Activated CD4-positive, alpha-beta T cell treated with anti-CD3 and anti-CD28 coated beads, Interleukin-2, amount 50 U/mL, for 4 hours (primary cell): ENCODE measurements at regions not wholly inside any gene's neighbourhood (a gene's known extent, or its start where the extent isn't known, plus 50 kb on each side); places are given as distances from the start of the nearest gene placed in this dataset.

ENCODE experiments used
- DNase-seq, 2 experiments: peaks; one replicate each; pipeline ENCODE4 v3.0.0-alpha.2; 2020

DNA sequence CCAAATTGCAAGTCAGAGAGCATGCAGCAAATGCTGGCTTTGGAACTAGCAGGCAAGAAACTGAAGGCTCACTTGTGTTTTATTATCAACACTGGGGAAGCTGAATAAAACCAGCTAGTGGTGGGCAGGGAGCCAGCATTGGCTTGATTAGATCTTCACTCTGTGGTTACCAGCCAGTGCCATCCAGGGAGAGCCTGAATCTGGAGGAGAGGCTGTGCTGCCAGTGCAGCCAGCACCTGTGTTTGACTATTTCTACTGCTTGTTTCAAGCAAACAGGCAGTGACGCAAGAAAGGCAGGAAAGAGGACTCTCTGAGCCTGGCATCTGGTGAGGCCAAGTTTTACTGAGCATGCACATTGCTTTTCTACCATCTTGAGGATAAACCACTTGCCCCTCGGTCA is 247.0 kb downstream of the PHLDA1 start:
- no peak for DNase-seq

DNA sequence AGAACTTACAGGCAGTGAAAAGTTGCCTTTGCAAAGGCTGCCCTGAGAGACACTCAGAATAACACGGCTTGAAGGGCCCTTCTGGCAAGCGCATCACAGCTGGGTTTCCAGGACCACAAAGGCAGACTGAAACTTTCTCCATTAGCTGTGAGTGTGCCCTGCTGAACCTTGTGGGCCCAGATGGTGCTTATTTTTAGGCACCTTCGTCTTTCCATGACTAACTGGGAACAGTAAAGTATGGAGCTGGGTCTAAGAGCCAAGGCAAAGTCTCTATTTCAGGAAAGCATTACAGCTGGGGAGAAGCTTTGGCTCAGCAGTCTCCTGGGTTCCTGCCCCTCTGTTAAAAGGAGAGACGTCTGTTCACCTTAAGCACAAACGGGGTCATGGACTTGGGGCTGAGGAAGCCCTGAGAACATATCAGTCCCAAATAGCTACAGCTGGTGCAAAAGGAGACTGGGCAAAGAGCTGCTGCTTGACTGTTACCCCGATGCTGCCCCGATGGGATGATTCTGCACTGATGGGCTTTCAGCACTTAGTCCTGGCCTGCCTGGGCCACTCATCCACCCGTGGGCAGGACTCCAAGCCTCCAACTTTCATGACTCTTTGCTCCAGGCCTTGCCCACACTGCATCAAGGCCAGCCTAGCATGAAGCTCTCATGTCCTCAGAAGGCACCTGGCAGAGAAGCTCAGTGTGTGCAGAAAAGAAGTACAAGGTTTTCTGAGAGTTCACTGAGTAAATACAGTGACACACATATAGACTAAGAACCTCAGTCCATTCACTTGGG is 248.3 kb downstream of the PHLDA1 start:
- DNase-seq: no peak

DNA sequence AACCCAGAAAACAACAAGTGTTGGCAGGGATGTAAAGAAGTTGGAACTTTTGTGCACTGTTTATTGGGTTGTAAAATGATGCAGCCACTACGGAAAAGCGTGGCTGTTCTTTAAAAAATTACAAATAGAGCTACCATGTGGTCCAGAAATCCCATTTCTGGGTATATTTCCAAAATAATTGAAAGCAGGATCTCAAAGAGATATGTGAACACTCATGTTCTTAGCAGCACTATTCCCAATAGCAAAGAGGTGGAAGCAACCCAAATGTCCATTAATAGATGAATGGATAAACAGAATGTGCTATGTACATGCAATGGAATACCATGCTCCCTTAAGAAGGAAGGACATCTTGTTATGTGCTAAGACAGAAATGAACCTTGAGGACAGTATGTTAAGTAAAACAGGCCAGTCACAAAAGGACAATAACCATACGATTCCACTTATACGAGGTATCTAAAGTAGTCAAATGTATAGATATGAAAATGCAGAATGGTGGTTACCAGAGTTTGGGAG is 249.5 kb downstream of the PHLDA1 start:
- no peak for DNase-seq

DNA sequence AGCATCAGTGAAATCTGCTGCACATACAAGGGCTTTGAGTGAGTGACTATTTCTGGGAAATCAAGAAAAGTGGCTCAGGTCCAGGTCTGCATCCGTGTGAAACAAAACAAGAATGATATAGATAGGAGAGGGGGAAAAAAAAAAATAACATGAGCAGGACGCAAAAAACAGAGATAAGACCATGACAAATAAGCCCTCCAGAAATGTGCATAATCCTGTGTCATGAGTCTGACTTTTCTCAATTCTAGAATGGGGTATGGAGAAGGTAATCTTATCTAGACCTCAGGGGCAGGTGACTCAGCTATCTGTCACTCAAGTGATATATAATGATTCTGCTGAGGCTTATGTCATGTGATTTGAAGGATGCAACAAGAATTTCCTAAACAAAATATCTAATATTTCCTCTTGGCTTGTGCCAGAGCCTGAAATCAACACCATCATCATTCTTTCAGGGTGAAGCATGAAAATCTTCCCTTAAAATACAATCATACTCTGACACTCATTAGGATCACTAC is 250.0 kb downstream of the PHLDA1 start:
- no peak for DNase-seq

DNA sequence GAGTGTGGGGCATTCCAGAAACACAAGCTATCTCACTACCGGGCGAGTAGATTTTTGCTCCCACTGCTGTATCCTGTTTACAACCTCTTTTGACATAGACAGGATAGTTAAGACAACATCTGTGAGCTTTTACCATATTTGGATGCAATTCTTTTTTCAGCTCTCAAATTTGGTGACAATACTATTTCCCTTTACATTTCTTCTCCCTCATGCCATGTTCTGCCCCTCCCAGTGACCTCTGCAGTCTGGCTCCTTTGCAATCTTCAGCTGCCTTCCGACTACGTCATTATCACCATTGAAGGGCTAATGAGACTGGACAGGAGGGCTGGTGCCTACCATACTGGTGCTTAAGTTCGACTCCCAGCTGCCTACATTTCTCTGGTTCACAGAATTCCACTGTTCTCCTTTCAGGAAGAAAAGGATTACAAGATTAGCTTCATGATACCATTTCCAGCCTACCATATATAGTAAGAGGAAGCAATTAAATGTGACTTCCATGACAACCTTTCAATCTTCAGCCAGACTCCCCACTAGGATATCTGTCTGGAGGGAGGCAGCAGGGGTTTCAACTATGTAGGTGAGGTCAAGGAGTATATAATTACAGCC is 251.6 kb downstream of the PHLDA1 start:
- no peak for DNase-seq

DNA sequence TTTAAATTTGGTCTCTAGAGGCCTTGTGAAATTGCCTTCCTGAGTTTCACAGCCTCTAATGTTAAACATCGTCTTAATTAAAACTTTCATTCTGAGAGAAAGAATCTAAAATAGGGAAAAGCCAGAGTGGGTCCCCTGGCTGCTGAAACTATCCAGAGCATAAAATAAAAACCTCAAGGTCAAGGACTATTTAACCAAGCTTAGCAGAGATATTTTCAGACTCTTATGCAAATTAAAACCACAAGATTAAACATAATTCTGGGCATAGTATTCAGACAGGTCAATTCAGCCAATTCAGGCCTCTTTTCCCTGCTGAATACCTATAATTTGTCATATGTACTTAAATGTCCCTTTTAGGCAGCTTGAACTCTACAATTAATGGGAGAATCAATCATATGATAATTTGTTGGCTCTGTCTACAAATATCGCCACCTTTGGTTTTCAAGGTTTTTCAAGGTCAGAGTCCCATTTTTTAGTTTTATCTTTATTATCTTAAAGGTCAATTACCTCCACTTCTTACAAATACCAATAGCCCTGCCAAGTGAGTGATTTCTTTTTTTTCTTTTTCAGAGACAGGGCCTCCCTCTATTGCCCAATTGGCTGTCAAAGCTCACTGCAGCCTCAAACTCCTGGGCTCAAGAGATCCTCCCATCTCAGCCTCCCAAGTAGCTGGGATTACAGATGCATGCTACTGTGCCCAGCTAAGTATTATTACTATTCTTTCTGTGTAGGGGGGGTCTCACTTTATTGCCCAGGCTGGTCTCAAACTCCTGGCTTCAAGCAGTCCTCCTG is 257.1 kb downstream of the PHLDA1 start:
- no peak for DNase-seq

DNA sequence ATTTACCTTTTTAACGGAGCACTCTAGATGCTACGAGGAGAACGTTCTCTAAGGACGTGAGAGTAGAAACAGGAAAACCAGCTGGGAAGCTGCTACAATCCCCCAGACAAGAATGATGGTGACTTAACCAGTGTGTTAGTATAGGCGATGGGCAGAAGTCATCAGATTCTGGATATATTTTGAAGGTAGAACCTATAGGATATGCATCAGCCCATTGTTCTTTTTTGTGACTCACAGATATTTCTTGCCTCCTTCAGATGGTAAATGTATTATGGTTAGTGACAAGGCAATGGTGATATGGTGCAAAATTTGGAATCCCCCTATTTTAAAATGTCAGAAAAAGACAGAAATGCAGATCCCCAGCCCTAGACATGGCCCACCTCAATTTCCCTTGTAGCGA is 258.2 kb downstream of the PHLDA1 start:
- DNase-seq: no peak

DNA sequence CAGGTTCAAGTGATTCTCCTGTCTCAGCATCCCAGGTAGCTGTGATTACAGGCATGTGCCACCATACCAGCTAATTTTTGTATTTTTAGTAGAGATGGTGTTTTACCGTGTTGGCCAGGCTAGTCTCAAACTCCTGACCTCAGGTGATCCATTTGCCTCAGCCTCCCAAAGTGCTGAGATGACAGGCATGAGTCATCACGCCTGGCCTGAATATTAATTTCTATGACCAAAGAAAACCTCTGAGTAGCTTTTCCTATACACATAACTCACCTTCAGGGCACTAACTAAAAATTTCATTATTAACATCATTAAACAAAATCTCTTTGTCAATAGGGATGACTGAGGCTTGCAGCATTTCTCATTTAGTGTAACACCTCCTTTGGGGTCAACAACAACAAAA is 259.6 kb upstream of the KRR1 start:
- DNase-seq: no peak

DNA sequence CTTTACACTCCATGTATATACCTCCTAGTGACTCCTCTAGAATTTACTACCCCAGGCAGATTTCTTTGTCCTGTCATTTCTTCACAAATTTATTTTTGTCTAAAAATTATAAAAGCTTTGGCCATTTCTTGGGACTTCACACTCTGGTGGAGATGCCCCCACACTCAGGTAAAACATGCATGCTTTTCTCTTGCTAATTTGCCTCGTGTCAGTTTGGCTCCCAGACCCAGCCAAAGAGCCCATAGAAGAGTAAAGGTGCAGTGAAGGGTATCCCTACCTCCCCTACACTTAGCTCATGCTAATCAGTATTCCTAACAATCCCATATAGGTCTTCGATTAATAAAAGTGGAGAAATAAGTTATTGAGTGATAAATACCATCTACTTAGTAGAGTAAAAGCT is 256.5 kb upstream of the KRR1 start:
- DNase-seq: no peak

DNA sequence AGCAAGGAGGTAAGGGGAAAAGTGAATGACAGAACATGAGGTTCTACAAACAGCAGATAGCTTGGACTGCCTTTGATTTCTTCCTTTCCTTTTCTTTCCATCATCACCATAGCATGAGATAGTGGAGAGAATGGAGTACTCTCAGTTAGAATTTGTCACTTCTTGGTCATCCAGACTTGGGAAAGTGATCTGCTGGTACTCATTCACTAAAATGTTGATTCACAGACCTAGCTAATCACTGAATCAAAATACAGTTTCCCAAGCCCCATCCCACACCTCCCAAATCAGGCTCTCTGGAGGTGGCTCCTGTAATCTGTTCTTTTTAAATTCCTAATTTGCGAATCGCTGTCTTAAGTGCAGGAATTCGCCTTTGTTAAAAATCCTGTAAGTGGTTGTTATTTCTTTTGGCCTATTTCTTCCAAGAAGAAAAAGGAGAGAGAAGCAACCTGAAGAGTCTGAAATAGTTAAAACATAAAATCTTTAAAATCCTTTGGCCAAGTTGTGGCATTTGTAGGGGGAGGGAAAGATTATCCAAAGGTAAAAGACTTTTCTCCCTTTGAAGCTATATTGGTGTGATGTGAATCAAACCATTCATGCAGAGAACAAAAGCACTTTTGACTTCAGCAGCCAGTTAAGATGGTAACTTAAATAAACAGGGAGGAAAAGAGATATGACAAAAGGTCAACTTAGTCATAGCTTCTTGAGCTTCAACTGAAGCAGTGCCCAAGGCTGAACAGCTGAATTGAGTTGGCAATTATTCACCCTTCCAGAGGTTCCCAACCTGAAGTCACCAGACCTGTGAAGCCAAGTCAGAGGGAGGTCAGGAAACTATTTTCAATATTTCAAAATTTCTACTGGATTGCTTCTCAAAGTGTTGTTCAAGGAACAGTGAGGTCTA is 255.1 kb upstream of the KRR1 start:
- no peak for DNase-seq

DNA sequence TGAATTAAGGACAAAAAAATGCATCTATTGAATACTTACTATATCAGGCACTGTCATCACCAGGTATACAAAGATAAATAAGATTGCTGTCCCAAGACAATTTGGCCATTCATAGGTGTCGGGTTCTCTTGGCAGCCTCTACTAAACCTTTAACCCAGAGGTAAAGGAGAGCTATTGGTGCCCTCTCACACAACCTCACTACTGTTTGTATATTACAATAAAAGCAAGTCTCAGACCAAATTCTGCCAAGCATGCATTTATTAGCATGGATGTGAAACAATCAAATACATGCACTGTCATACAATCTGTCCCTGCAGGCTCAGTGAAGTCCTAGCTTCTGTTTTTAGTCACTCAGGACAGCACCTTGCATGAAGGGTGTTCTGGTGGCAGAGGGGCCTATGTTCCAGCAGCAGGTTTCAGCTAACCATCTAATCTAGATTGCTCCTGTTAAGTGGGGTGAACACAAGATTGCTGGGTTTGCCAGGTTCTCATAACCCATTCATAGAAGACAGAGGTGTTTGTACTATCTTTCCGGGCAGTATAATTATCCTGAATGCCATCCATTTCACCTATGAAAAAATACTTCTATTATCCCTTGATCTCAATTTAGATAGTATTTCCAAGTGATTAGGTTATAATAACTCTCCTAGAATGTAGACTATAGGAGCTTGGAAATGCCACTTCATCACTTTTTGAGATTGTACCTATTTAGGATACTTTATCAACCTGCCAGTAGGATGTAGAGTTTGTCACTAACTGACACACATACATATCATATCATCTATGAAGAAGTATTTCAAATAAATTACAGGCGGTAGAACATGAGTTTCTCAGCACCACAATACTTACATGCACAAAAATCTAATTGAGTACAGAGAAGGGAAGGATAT is 254.0 kb upstream of the KRR1 start:
- no peak for DNase-seq

DNA sequence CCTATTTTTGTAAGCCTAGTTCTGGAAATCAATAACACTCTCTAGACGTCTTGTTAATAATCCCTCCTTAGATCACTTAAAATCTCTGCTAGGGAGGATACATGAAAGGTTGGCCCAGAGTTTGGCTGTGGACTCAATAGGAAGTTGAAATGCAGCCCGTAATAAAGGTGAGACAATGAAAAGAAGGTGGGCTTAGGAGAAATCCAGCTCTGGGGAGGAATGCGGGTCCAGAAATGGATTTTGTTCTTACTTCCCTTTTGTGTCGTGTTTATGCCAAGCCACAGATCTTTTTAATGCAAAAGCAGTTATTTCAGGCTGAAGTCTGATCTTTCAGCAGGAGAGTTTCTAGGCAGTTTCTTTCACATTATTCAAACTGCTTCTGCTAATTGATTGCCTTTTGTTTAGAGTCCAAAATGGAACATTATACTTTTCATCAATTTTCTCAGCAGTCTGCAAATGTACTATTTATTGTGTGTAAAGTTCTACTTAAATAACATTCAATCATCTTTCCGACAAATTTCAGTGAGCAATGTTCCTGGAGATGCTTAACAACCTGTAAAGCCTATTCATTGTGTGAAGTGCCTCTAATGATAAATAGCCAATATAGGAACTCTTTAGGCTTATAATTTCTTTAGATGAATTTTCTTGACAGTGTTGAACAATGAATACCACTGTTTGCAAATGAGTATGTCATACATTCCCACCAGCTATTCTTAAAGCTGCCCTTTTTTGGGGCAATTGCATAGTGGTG is 252.9 kb upstream of the KRR1 start:
- DNase-seq: no peak

DNA sequence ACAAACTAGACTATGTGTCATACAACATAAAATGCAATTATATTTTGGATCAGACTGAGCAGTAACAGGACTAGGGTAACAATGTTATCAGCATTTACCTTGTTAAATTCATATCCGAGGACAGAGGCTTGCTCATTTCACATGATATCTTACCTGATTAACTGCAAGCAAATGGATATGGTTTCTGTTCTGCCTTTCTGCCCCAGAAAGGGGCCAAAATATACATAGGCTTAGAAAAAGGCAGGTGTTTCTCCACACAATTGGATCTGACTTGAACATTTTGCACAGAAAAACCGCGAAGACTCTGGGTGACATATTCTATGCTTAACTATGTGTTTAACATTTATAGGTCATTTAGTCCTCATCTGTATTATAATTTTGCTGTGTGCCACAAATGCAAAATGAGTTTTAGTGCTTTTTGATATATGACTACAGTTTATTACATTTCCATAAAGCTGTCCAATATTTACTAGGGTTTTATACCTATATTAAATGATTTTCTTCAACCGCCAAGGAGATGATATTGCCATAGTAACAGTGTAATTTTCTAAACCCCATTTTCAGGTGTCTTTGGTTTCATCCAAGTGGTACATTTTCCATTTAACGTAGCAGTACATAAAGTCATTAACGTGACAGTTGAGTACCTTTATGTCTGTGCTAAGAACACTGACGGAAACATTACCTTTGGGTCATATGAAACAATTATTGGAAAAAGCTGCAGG is 249.3 kb upstream of the KRR1 start:
- DNase-seq: no peak

DNA sequence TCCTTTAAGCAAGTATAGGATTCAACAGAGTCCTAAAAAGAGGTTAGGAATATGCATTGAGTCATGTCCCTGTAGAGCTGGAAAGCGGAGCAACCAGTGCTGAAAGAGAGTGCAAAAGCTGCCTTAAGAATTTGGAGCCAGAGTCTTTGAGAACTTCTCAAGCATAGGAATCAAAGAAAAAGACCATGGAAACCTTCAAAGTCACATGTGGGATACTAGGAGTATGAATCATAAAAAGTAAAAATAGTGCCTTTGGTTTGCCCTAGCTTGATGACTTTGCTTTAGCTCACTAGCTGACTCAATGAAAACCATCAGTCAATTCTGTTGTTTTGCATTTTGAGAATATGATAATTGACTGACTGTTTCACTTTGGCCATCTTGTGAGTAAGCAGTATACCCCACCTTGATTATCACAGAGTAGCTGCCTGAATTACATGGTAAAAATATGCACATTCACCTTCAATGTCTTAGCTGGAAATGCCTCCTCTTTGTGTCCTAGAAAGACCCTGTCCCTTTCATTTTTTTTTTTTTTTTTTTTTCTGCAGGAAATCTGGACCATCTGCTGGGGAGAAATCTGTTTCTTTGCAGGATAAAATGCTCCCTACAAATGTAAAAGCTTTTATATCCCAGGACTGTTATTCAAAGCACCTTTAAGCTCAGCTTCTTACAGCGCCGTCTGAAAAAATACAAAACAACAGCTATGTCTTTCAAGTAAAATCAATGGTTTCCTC is 248.6 kb upstream of the KRR1 start:
- no peak for DNase-seq

DNA sequence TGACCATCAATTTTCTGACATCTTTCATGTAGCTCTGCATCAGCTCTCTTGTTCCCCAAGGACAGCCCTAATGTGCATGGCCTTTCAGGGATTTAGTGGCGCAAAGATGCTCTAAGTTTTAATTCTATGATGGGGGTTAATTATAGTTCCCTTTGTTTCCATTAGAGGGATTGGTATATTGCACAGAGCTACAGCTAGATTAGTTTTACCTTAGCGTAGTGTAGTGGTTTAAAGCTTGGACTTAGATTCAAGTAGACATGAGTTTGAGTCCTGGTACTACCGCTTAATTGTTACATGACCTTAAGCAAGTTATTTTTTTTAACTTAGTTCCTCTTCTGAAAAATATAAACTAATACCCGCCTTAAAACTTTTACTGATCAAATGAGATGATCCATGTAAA is 247.8 kb upstream of the KRR1 start:
- DNase-seq: no peak

DNA sequence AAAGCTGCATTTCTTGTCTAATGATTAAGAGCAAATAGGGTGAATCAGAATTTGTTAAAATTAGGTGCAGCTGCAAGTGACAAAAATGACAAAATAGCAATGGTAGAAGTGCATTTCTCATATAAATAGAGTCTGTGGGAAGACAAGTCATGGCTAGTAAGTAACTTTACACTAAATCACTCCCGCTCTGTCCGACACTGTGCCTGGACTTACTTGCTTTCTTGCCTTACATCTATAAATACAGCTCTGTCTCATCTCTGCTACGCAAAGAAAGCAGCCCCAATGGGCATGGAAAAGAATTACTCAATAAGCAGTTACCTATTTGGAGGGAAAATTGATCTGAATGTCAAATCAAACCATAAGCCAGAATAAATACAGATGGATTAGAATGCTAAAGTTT is 245.4 kb upstream of the KRR1 start:
- DNase-seq: no peak

DNA sequence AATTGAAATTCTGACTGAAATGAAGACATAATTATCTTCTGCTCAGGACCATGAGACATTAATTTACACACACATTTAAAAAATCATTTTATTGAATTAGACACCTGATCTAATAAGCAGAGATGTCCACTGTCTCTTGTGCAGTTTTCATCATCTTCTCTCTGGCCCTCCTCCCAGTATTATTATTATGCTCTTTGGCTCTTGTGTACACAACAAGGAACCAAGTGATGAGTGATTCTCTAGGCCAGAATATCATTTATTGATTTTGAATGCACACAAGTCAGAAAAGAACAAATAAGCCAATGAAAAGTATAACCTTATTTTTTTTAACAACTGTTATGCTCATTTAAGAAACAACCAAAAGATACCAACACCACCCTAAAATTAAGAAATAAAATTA is 244.7 kb upstream of the KRR1 start:
- no peak for DNase-seq

DNA sequence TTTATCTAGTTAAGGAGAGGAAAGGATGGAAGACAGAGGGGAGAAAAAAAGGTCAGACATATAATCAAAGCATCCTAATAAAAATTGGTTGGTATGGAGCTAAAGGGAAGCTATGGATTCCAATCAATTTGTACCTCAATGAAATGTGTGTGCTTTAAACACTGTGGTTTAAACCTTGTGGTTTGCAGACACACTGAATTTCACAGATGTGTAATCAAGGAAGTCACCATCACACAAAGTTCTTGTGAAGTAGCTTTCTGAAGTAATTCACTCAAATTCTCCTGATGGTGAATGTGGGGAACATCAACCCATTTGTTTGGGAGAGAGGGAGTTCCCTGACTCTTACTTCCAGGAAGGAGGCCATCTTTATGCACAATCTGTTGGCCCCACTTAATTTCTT is 243.3 kb upstream of the KRR1 start:
- DNase-seq: no peak

DNA sequence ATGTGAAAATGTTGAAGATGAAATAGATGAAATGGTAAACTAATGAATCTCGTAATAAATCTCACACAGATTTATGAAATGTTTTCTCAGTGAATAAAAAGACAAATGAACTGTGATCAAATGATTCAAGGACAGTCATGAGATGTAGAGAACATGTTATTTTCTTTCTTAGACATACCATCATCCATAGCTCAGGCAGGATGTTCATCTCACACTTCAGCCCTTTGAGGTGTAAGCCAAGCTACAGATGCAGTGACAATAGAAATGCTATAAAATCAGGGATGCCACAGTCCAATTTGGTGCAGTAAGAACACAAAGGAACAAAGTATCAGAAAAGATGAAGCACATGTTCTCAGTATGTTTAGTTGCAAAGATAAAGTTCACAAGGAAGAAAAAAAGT is 242.7 kb upstream of the KRR1 start:
- DNase-seq: no peak
